A549 (cell line): ENCODE measurements at regions not wholly inside any gene's neighbourhood (a gene's known extent, or its start where the extent isn't known, plus 50 kb on each side); places are given as distances from the start of the nearest gene placed in this dataset.

Experiments
- ATAC-seq, 2 experiments: fragments of 200-7000 bp in 1 of 2; fragments of >200 bp in 1 of 2; cut with Nextera tagmentation in 1 of 2; cut with Tn5 transposase in 1 of 2; 3 replicates each; pipeline versions ENCODE4 v1.8.0 to v1.9.1; 2018 to 2020; ENCODE audit warnings: mild to moderate bottlenecking in 1 of 2, moderate library complexity in 1 of 2
- CTCF ChIA-PET: fragments of 300-600 bp; sonication (Branson Sonifier 250); formaldehyde crosslinking; extraction: SDS; loops from one replicate; lab custom pipeline; 2021; ENCODE audit warnings: antibody characterized with exemption, inconsistent platforms; lab: Yijun Ruan, JAX
- POLR2A ChIA-PET: fragments of 350-600 bp; formaldehyde crosslinking; extraction: SDS; loops from one replicate; lab custom pipeline; 2021; ENCODE audit warnings: antibody characterized with exemption, inconsistent platforms; lab: Yijun Ruan, JAX
- DNase-seq, 2 experiments: peaks; one replicate each; pipeline versions ENCODE4 v3.0.0 to v3.0.0-alpha.2; 2011 to 2016; ENCODE audit warnings: low read depth in 1 of 2, low spot score in 1 of 2
- FAIRE-seq: peaks from 2 replicates; lab custom pipeline; 2011; peaks lifted over from hg19 to GRCh38; lab: Jason Lieb, UNC
- H3K27ac ChIP-seq, 2 experiments: fragments of >200 bp; sonication (Bioruptor Twin); formaldehyde crosslinking; 3 replicates each; pipeline ENCODE4 v1.5.1; 2016 to 2017
- H3K4me1 ChIP-seq: fragments of >200 bp; sonication (Bioruptor Twin); formaldehyde crosslinking; 3 replicates; pipeline ENCODE4 v1.6.1; 2016
- H3K4me2 ChIP-seq: fragments of >200 bp; sonication (Bioruptor Twin); formaldehyde crosslinking; 3 replicates; pipeline ENCODE4 v1.6.1; 2016
- H3K4me3 ChIP-seq: fragments of >200 bp; sonication (Bioruptor Twin); formaldehyde crosslinking; 3 replicates; pipeline ENCODE4 v1.5.1; 2016
- H3K9me3 ChIP-seq: fragments of >200 bp; sonication (Bioruptor Twin); formaldehyde crosslinking; 3 replicates; pipeline ENCODE4 v1.6.1; 2016
- BCL3 ChIP-seq: fragments of >200 bp; sonication (Bioruptor Twin); formaldehyde crosslinking; IDR thresholded peaks from 3 replicates; pipeline ENCODE4 v1.6.1; 2016
- CBX2 ChIP-seq: fragments of 200-600 bp; sonication (generic); IDR thresholded peaks from 2 replicates; pipeline ENCODE4 v1.6.1; 2016; ENCODE audit warnings: low read depth, mild to moderate bottlenecking, borderline replicate concordance
- CBX8 ChIP-seq: fragments of 200-600 bp; sonication (generic); IDR thresholded peaks from 2 replicates; pipeline ENCODE4 v1.6.1; 2016
- EP300 ChIP-seq, 2 experiments: fragments of >200 bp; sonication (Bioruptor Twin); formaldehyde crosslinking; IDR thresholded peaks; 2 replicates in 1 of 2; 3 replicates in 1 of 2; pipeline ENCODE4 v1.6.1; 2016 to 2017
- ESRRA ChIP-seq: fragments of 150-350 bp; IDR thresholded peaks from 2 replicates; pipeline ENCODE4 v1.6.1; 2014; ENCODE audit warnings: mild to moderate bottlenecking, low read length, borderline replicate concordance
- HDAC2 ChIP-seq: fragments of 200-600 bp; sonication (generic); IDR thresholded peaks from 2 replicates; pipeline ENCODE4 v1.6.1; 2016
- HMGXB4 ChIP-seq: fragments of 250-450 bp; sonication (Bioruptor Pico); IDR thresholded peaks from 2 replicates; pipeline ENCODE4 v1.5.0; 2021; ENCODE audit warnings: mild to moderate bottlenecking, moderate library complexity, borderline replicate concordance
- HOXB13 ChIP-seq: fragments of 250-450 bp; sonication (Bioruptor Pico); IDR thresholded peaks from 2 replicates; pipeline ENCODE4 v1.5.0; 2020; ENCODE audit warnings: low read depth, mild to moderate bottlenecking, moderate library complexity
- JUN ChIP-seq, 2 experiments: fragments of >200 bp; sonication (Bioruptor Twin); formaldehyde crosslinking; IDR thresholded peaks; 2 replicates in 1 of 2; 3 replicates in 1 of 2; pipeline ENCODE4 v1.6.1; 2016 to 2017
- KDM5A ChIP-seq: fragments of 200-600 bp; sonication (generic); IDR thresholded peaks from 2 replicates; pipeline ENCODE4 v1.6.1; 2016; ENCODE audit warnings: antibody characterized with exemption, mild to moderate bottlenecking
- NFE2L2 ChIP-seq: fragments of 150-350 bp; conservative IDR thresholded peaks from 2 replicates; pipeline ENCODE4 v1.6.1; 2014; ENCODE audit warnings: low read length
- NR3C1 ChIP-seq: fragments of >200 bp; sonication (Bioruptor Twin); formaldehyde crosslinking; IDR thresholded peaks from 3 replicates; pipeline ENCODE4 v1.6.1; 2017
- PBX3 ChIP-seq: IDR thresholded peaks from 2 replicates; pipeline ENCODE4 v1.6.1; 2012
- PHF8 ChIP-seq: fragments of 200-600 bp; sonication (generic); IDR thresholded peaks from 2 replicates; pipeline ENCODE4 v1.6.1; 2016; ENCODE audit warnings: low read depth, mild to moderate bottlenecking, antibody characterized with exemption, moderate library complexity, borderline replicate concordance
- POLR2A ChIP-seq: IDR thresholded peaks from 2 replicates; pipeline ENCODE4 v1.6.1; 2012; ENCODE audit warnings: mild to moderate bottlenecking, low read length
- POLR2AphosphoS2 ChIP-seq: conservative IDR thresholded peaks from 2 replicates; pipeline ENCODE4 v1.6.1; 2012; ENCODE audit warnings: low read length, improper control_type of control experiment, inconsistent platforms
- RNF2 ChIP-seq: fragments of 200-600 bp; sonication (generic); IDR thresholded peaks from 2 replicates; pipeline ENCODE4 v1.6.1; 2016; ENCODE audit warnings: low read depth, mild to moderate bottlenecking, antibody characterized with exemption, moderate library complexity, borderline replicate concordance
- SMC3 ChIP-seq: fragments of >200 bp; sonication (Bioruptor Twin); formaldehyde crosslinking; IDR thresholded peaks from 3 replicates; pipeline ENCODE4 v1.6.1; 2018; ENCODE audit warnings: inconsistent platforms
- SREBF2 ChIP-seq: fragments of 450-650 bp; IDR thresholded peaks from 2 replicates; pipeline ENCODE4 v1.6.1; 2014; ENCODE audit warnings: mild to moderate bottlenecking, moderate library complexity
- ZC3H11A ChIP-seq: fragments of 450-650 bp; IDR thresholded peaks from 2 replicates; pipeline ENCODE4 v1.6.1; 2014; ENCODE audit warnings: antibody characterized with exemption, mild to moderate bottlenecking
- ZNF302 ChIP-seq: fragments of 250-450 bp; sonication (Bioruptor Pico); IDR thresholded peaks from 2 replicates; pipeline ENCODE4 v1.9.0; 2021; ENCODE audit warnings: inconsistent platforms, mild to moderate bottlenecking, moderate library complexity
- ZSCAN20 ChIP-seq: fragments of 250-450 bp; sonication (Bioruptor Pico); IDR thresholded peaks from 2 replicates; pipeline ENCODE4 v1.8.0; 2022; ENCODE audit warnings: mild to moderate bottlenecking, moderate library complexity
- WGBS: methylation state at CpG from one replicate; pipeline ENCODE4 v1.1.6; 2017; ENCODE audit errors: missing lambda C conversion rate; 5-methylcytosine and 5-hydroxymethylcytosine counted together
- TF ChIP-seq, protein P1 (sequence below): IDR thresholded peaks from 2 replicates; pipeline ENCODE4 v1.6.1; 2012; ENCODE audit warnings: low read depth, borderline replicate concordance
- TF ChIP-seq, protein P2 (sequence below): fragments of 200-600 bp; sonication (generic); IDR thresholded peaks from 2 replicates; pipeline ENCODE4 v1.6.1; 2016; ENCODE audit warnings: antibody characterized with exemption, mild to moderate bottlenecking, moderate library complexity
- TF ChIP-seq, protein P3 (sequence below): fragments of 250-450 bp; sonication (Bioruptor Pico); IDR thresholded peaks from 2 replicates; pipeline ENCODE4 v1.5.0; 2020; ENCODE audit warnings: low read depth, mild to moderate bottlenecking, moderate library complexity

GRCh38 chr3:99351122-99351521 is 287.3 kb upstream of the COL8A1 start:
- TF ChIP-seq ZNF302 (CRISPR knock-in tag) (no peak), PHF8 (no peak), CBX8 (no peak), HOXB13 (CRISPR knock-in tag) (no peak), ESRRA (no peak), POLR2AphosphoS2 (no peak), SREBF2 (no peak), RNF2 (no peak), POLR2A (no peak), HDAC2 (no peak), NFE2L2 (no peak), KDM5A (no peak), SMC3 (no peak), NR3C1 (no peak), BCL3 (no peak), ZC3H11A (no peak), HMGXB4 (no peak)
- TF ChIP-seq, protein P1, sequence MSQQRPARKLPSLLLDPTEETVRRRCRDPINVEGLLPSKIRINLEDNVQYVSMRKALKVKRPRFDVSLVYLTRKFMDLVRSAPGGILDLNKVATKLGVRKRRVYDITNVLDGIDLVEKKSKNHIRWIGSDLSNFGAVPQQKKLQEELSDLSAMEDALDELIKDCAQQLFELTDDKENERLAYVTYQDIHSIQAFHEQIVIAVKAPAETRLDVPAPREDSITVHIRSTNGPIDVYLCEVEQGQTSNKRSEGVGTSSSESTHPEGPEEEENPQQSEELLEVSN = no peak
- TF ChIP-seq, protein P2, sequence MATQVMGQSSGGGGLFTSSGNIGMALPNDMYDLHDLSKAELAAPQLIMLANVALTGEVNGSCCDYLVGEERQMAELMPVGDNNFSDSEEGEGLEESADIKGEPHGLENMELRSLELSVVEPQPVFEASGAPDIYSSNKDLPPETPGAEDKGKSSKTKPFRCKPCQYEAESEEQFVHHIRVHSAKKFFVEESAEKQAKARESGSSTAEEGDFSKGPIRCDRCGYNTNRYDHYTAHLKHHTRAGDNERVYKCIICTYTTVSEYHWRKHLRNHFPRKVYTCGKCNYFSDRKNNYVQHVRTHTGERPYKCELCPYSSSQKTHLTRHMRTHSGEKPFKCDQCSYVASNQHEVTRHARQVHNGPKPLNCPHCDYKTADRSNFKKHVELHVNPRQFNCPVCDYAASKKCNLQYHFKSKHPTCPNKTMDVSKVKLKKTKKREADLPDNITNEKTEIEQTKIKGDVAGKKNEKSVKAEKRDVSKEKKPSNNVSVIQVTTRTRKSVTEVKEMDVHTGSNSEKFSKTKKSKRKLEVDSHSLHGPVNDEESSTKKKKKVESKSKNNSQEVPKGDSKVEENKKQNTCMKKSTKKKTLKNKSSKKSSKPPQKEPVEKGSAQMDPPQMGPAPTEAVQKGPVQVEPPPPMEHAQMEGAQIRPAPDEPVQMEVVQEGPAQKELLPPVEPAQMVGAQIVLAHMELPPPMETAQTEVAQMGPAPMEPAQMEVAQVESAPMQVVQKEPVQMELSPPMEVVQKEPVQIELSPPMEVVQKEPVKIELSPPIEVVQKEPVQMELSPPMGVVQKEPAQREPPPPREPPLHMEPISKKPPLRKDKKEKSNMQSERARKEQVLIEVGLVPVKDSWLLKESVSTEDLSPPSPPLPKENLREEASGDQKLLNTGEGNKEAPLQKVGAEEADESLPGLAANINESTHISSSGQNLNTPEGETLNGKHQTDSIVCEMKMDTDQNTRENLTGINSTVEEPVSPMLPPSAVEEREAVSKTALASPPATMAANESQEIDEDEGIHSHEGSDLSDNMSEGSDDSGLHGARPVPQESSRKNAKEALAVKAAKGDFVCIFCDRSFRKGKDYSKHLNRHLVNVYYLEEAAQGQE = no peak

DNA sequence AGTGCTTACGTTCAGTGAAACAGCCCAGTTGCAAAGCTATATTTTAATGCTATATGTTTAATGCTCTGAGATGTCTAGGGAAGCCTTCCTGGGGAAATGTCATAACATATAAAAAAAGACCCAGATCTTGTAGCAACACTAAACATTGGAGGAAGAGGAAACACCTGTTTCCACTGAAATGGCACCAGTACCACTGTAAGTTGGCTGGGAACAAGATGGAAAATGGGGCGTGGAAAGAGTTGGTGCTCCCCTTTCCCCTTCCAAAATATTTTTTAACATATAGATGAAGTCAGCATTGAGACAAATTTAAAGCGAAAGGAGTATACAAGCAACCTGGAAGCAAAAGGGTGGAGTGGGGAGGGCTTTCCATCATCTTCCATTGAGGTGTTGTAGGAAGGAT is 289.9 kb upstream of the COL8A1 start:
- POLR2A ChIA-PET = no interaction called here
- Histone ChIP-seq H3K4me3 (no peak overlapping the region), H3K4me1 (no peaks in the 10 kb centered on the region), H3K9me3 (no peaks in the 10 kb centered on the region), H3K4me2 (no peak overlapping the region), H3K27ac (no peak overlapping the region)
- ATAC-seq (no peak), DNase-seq (no peak), FAIRE-seq (no peak)
- TF ChIP-seq EP300 (IDR thresholded peaks at IDR 0.05) (no peak), JUN (IDR thresholded peaks at IDR 0.05) (no peak), PBX3 (no peak), ZSCAN20 (CRISPR knock-in tag) (no peak), CBX2 (no peak), POLR2A (no peak)
- TF ChIP-seq, protein P3, sequence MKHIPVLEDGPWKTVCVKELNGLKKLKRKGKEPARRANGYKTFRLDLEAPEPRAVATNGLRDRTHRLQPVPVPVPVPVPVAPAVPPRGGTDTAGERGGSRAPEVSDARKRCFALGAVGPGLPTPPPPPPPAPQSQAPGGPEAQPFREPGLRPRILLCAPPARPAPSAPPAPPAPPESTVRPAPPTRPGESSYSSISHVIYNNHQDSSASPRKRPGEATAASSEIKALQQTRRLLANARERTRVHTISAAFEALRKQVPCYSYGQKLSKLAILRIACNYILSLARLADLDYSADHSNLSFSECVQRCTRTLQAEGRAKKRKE (CRISPR knock-in tag) = no peak
- 22% methylated on average over 3 of the region's 3 CpGs for WGBS
- CTCF ChIA-PET = no interaction called here

More at GRCh38 chr3:99351122-99351521, 287.3 kb upstream of the COL8A1 start:
- Histone ChIP-seq H3K4me1 (no peaks in the 10 kb centered on the region), H3K4me2 (no peak overlapping the region), H3K27ac (no peak overlapping the region), H3K9me3 (no peaks in the 10 kb centered on the region), H3K4me3 (no peak overlapping the region)
- WGBS = 35% methylated on average over 3 of the region's 3 CpGs
- DNase-seq = no peak
- CTCF ChIA-PET = no interaction called here
- POLR2A ChIA-PET = no interaction called here
- no peak for FAIRE-seq
- ATAC-seq = no peak
